ENCODE measurements at regions not wholly inside any gene's neighbourhood (a gene's known extent, or its start where the extent isn't known, plus 50 kb on each side); places are given as distances from the start of the nearest gene placed in this dataset.

DNA sequence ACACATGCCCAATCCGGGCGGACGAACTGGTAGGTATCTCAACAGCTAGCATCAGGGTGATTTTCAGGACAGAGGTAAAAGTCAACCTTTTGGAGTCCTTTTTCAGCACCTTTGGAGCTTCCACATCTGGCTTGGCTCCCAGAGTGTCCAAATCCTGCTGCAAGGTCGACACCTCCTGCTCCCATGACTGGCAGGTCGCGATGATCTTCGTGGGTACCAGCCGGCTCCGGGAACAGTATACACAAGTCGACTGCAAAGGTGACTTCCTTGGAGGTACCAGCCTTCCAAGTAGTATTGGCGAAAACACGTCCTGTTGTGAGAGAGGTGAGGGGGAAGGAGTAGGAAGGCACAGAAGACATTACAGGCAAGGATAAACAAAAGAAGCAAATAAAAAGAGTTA, 672.7 kb downstream of the TMEM121 start:
- TF ChIP-seq, protein P1, sequence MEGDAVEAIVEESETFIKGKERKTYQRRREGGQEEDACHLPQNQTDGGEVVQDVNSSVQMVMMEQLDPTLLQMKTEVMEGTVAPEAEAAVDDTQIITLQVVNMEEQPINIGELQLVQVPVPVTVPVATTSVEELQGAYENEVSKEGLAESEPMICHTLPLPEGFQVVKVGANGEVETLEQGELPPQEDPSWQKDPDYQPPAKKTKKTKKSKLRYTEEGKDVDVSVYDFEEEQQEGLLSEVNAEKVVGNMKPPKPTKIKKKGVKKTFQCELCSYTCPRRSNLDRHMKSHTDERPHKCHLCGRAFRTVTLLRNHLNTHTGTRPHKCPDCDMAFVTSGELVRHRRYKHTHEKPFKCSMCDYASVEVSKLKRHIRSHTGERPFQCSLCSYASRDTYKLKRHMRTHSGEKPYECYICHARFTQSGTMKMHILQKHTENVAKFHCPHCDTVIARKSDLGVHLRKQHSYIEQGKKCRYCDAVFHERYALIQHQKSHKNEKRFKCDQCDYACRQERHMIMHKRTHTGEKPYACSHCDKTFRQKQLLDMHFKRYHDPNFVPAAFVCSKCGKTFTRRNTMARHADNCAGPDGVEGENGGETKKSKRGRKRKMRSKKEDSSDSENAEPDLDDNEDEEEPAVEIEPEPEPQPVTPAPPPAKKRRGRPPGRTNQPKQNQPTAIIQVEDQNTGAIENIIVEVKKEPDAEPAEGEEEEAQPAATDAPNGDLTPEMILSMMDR (conservative IDR thresholded peaks at IDR 0.05; ENCODE audit: low read depth, low read length) = no peak
- no peak for TF ChIP-seq EZH2 (IDR thresholded peaks at IDR 0.05; ENCODE audit: borderline replicate concordance, low read depth, low read length, poor library complexity, severe bottlenecking)
